Glomerular visceral epithelial cell (primary cell): ENCODE measurements at regions not wholly inside any gene's neighbourhood (a gene's known extent, or its start where the extent isn't known, plus 50 kb on each side); places are given as distances from the start of the nearest gene placed in this dataset.
"Not testable (repeated sequence)": the region's sequence is repeated elsewhere in the genome, so short reads cannot be mapped to it uniquely, and the experiment has no call there.

Experiments used
- DNase-seq: peaks from one replicate; pipeline ENCODE4 v3.0.0-alpha.2; 2016; ENCODE audit errors: extremely low spot score

- no peak for DNase-seq
These were observed 184.7 kb downstream of the C9orf50 start for GRCh38 chr9:129435988-129436717.

DNA sequence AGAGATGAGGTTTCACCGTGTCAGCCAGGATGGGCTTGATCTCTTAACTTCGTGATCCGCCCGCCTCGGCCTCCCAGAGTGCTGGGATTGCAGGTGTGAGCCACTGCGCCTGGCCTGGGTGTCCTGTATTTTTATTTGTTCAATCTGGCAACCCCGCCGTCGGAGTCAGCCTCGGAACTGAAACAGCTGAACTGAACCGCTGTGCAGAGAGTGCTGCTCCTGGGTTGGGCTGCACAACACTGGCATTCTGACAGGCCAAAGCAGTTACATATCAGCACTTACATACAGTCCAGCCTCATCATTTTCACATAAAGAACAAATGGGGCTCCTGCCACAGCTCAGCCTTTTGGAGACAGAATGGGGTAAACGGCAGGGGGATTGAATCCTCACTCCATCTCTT lies 185.6 kb downstream of the C9orf50 start:
- no peak for DNase-seq

- no peak for DNase-seq
These were observed 186.7 kb downstream of the C9orf50 start for GRCh38 chr9:129434187-129434586.

DNA sequence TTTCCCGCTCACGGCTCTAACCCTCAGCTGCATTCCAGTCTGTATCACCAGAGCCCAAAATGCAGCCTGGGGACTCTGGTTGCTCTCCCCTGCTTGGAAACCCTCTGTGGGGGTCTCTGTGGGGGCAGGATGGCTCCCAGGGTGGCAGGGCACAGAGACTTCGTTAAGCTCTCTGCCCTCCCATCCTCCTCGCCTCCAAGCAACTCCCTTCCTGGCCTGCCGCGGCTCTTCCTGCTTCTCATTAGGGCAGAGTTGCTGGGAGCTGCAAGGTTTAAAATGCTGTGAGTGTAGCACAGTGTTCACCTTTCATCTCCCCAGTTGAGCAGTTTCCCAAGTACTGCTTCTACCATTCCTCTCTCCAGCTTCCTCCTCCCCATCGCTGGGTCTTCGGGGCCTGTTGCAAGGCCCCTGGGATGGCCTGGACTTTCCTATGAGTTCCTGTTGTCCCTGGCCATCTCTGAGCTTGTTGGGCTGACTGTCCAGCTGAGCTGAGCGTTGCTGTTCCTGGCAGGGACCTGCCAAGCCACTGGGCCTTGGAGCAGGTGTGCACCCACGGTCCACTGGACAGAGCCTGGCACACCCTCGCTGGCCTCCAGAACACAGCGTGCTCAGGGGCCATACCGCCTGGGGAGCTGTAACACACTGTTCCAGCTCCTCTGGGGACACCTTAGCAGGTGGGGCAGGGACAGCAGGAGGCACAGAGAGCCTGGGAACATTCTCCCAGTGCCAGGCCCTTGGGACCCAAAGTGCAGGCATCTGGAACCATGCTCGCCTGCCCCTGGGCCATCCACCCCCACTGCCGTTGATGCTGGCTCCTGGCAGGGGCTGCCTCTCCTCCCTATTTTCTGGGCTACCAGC lies 188.4 kb downstream of the C9orf50 start:
- no peak for DNase-seq

- DNase-seq = no peak
These were observed 189.8 kb downstream of the C9orf50 start for GRCh38 chr9:129430940-129431643.

DNA sequence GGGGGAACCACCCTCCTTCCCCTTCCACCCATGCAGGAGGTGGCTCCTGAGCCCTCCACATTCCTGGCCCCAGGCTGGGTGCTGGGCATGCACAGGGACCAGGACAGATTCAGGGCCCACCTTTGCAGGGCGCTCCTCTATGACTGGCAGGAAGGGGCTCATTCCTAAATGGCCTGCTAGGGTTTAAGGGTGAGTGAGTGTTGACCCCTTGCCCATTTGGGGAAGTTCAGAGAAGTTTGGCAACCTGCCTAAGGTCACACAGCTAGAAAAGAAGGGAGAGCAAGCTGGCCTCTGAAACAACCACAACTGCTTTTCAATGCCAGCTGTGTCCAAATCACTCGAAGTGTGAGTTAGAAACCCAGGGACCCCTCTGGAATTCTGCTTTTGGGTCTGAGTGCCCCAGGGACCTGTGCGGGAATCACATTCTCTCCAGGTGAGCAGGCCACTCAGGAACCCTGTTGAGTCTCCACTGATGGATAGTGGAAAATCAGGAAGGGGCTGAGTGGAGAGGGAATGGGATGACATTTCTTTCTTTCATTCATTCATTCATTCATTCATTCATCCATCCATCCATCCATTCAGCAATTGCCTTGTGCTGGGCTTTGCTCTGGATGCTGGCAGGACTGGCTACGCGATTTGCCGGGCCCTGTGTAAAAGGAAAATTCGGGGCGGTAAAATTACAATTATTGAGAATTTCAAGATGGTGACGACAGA lies 191.9 kb downstream of the C9orf50 start:
- DNase-seq = no peak

GRCh38 chr9:129427149-129427548 lies 193.8 kb downstream of the C9orf50 start:
- no peak for DNase-seq

DNA sequence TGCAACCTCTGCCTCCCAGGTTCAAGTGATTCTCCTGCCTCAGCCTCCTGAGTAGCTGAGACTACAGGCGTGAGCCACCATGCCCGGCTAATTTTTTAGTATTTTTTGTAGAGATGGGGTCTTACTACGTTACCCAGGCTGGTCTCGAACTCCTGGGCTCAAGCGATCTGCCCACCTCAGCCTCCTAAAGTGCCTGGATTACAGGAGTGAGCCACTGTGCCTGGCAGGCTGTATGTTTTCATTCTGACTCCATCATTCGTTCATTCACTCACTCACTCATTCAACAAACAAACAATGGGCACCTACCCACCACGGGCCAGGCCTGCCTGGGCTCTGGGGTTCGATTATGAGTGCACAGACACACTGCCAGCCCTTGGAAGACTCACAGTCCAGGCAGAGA lies 197.1 kb downstream of the C9orf50 start:
- DNase-seq = not testable (repeated sequence)

- no peak for DNase-seq
These were observed 197.7 kb downstream of the C9orf50 start for GRCh38 chr9:129423216-129423615.

- no peak for DNase-seq
These were observed 198.1 kb downstream of the C9orf50 start for GRCh38 chr9:129422843-129423192.

DNA sequence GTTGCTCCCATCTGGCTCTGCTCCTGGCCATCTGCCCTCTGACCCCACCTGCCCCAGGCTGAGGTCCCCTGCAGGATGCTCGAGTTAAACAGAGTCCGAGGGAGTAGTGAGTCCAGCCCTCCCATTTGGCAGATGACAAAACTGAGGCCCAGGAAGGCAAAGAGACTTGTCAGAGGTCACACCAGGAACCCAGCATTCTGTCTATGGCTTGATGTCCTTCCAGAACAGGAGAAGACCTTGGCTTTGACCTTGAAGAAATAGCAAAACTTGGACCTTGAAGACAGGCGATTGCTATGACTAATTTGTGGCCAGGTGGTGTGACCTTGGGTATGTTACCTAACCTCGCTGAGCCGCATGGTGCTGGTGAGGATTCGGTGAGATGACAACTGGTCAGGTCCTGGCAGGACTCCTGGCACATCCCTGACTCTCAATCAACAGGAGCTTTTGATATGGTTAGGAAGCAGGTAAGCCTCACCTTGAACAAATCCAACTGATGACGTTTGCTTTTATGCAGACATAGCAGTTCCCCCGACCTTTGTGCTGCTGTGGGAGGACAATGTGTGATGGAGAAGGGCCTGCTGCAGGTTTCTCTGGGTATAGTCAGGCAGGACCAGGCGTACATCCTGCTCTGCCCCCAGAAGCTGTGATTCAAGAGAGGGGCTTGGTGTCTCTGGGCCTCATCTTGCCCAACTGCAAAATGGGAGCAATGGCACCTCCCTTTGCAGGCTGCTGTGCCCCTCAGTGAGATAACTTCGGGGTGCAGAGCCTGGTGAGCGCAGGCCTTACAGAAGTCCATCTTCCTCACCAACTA lies 198.7 kb downstream of the C9orf50 start:
- no peak for DNase-seq

- DNase-seq = no peak
These were observed 199.5 kb downstream of the C9orf50 start for GRCh38 chr9:129421371-129421770.

- no peak for DNase-seq
These were observed 200.2 kb downstream of the C9orf50 start for GRCh38 chr9:129420721-129421120.

GRCh38 chr9:129419382-129419899 lies 201.5 kb downstream of the C9orf50 start:
- no peak for DNase-seq

- no peak for DNase-seq
These were observed 202.4 kb downstream of the C9orf50 start for GRCh38 chr9:129418451-129418850.

GRCh38 chr9:129416821-129417539 lies 203.9 kb downstream of the C9orf50 start:
- DNase-seq = peak; percentile 26

- DNase-seq = no peak
These were observed 204.8 kb downstream of the C9orf50 start for GRCh38 chr9:129415942-129416651.

DNA sequence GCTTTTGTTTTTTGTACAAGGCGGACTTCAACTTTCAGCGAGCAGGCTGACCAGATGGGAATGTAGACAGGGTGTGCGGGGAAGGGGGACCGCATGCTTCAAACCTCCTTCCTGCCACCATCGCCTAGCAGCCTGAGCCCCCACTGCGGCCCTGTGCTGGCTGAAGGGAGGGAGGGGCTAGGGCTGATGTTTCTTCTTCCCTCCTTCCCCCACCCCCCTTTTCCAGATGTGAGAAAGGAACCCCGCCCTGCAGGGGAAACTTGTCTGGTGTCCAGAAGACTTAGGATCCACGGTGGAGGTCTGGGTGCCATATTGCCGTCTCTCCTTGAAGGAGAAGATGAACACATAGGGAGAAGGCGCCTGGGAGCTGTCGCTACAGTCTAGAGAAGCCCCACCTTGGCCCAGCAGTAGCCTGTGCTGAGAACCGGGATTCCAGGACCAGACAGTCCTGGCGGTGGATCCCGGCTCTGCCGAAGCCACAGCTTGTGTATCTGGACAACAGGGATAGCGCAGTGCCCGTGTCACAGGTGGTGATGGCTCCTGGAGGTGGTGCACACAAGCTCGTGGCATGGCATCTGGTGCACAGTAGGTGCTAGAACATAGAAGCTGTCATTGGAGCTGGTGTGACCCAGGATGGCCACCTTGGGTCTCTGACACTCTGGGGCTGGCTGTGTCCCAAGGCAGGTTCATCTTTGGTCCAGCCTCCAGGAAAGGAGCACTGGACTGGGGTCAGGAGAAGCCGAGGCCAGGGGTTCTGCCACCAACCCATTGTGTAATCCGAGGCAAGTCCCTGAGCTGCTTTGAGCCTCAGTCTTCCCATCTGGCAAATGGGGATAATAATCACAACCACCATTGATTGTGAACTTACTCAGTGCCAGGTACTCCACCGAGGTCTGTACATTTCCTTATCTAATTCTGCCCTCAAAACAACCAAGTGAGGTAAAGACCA lies 205.6 kb downstream of the C9orf50 start:
- DNase-seq = no peak
